Stomach (tissue), 8 donors: ENCODE measurements at regions not wholly inside any gene's neighbourhood (a gene's known extent, or its start where the extent isn't known, plus 50 kb on each side); places are given as distances from the start of the nearest gene placed in this dataset.

Experiments
- DNase-seq, 2 donors: peaks; one replicate each; pipeline versions ENCODE4 v3.0.0 to v3.0.0-alpha.2; 2013 to 2019
- H3K27ac ChIP-seq, 5 donors: fragments of 200-600 bp in 4 of 5; sonication (generic) in 4 of 5; one replicate each; pipeline ENCODE4 v1.5.1; 2013 to 2019; ENCODE audit warnings: mild to moderate bottlenecking in 1 of 5, moderate library complexity in 1 of 5
- H3K27me3 ChIP-seq, 3 donors: fragments of 200-600 bp; sonication (generic); one replicate each; pipeline ENCODE4 v1.5.1; 2017 to 2019; ENCODE audit warnings: mixed run types in 1 of 3
- H3K36me3 ChIP-seq, 4 donors: fragments of 200-600 bp; sonication (generic); 1 replicate in 3 of 4; 2 replicates in 1 of 4; pipeline ENCODE4 v1.5.1; 2016 to 2019
- H3K4me1 ChIP-seq, 4 donors: fragments of 200-600 bp; sonication (generic); one replicate each; pipeline ENCODE4 v1.5.1; 2016 to 2019
- H3K4me3 ChIP-seq, 4 donors: fragments of 200-600 bp; sonication (generic) in 3 of 4; one replicate each; pipeline ENCODE4 v1.5.1; 2016 to 2019; ENCODE audit warnings: mild to moderate bottlenecking in 1 of 4
- H3K9me3 ChIP-seq, 4 donors: fragments of 200-600 bp; sonication (generic); one replicate each; pipeline ENCODE4 v1.5.1; 2016 to 2019
- CTCF ChIP-seq, 7 experiments: fragments of 450-650 bp in 4 of 7; fragments of 200-600 bp in 3 of 7; sonication (generic) in 3 of 7; IDR thresholded peaks; one replicate each; pipeline ENCODE4 v1.5.1; 2016 to 2019; ENCODE audit warnings: antibody characterized with exemption in 7 of 7, control low read depth in 2 of 7, mild to moderate bottlenecking in 1 of 7
- EP300 ChIP-seq: sonication (generic); formaldehyde crosslinking; IDR thresholded peaks from one replicate; pipeline ENCODE4 v1.6.1; 2017; ENCODE audit warnings: antibody characterized with exemption
- POLR2A ChIP-seq, 4 donors: fragments of 450-650 bp; IDR thresholded peaks; one replicate each; pipeline ENCODE4 v1.6.1; 2016; ENCODE audit warnings: antibody characterized with exemption in 4 of 4, control low read depth in 2 of 4, mild to moderate bottlenecking in 1 of 4, moderate library complexity in 1 of 4
- POLR2AphosphoS5 ChIP-seq, 3 donors: sonication (generic); formaldehyde crosslinking; IDR thresholded peaks; one replicate each; pipeline ENCODE4 v1.6.1; 2016; ENCODE audit warnings: antibody characterized with exemption in 3 of 3
- WGBS, 5 donors: extraction: QIAGEN DNeasy Blood & Tissue Kit in 3 of 5; methylation state at CpG; one replicate each; pipeline versions ENCODE4 v1.1.5 to v1.1.7; 2013 to 2018; 5-methylcytosine and 5-hydroxymethylcytosine counted together
- intact Hi-C: fragments of 100-400 bp; cut with DNase I; formaldehyde crosslinking; loops from one replicate; pipeline ENCODE4 v1.15.1; 2023; ENCODE audit warnings: low total_unique reads
- donor health status: healthy with polysubstance abuse.
- donor health status: Bipolar disorder and iron deficiency.
- donor health status: healthy.

GRCh38 chr4:159606835-159607234 is 504.0 kb downstream of the RAPGEF2 start:
- TF ChIP-seq POLR2AphosphoS5 (IDR thresholded peaks at IDR 0.05) = no peak
- TF ChIP-seq EP300 = no peak
- TF ChIP-seq CTCF (IDR thresholded peaks at IDR 0.05) = no peak
- TF ChIP-seq POLR2A (IDR thresholded peaks at IDR 0.05) = no peak
- no peaks in the 10 kb centered on the region for H3K36me3 ChIP-seq
- no peak overlapping the region for H3K27ac ChIP-seq
- no peak for DNase-seq
- H3K27me3 ChIP-seq = no peaks in the 10 kb centered on the region
- no peak overlapping the region for H3K4me3 ChIP-seq
- intact Hi-C loops = no loop called here
- H3K9me3 ChIP-seq = peaks cover 0 to 6% (median 0%) of the 10 kb centered on the region in 4 donors
- H3K4me1 ChIP-seq = no peaks in the 10 kb centered on the region

GRCh38 chr4:159607809-159608208 is 504.9 kb downstream of the RAPGEF2 start:
- Histone ChIP-seq H3K36me3 (no peaks in the 10 kb centered on the region), H3K4me3 (no peak overlapping the region), H3K4me1 (no peaks in the 10 kb centered on the region), H3K9me3 (peaks cover 0 to 6% (median 0%) of the 10 kb centered on the region in 4 donors), H3K27me3 (no peaks in the 10 kb centered on the region), H3K27ac (no peak overlapping the region)
- DNase-seq = peak in 1 of 2 donors; percentile 3
- intact Hi-C loops = no loop called here
- TF ChIP-seq EP300 (no peak), POLR2AphosphoS5 (IDR thresholded peaks at IDR 0.05) (no peak), POLR2A (IDR thresholded peaks at IDR 0.05) (no peak), CTCF (IDR thresholded peaks at IDR 0.05) (no peak)
- WGBS, 5 donors = 75 to 88% (median 80%) methylated on average over 1 of the region's 1 CpG

- H3K36me3 ChIP-seq = no peaks in the 10 kb centered on the region
- H3K4me3 ChIP-seq = no peak overlapping the region
- WGBS, 5 donors = 76 to 92% (median 90%) methylated on average over 4 of the region's 4 CpGs
- H3K9me3 ChIP-seq = peaks cover 0 to 6% (median 0%) of the 10 kb centered on the region in 4 donors
- DNase-seq = no peak
- no peaks in the 10 kb centered on the region for H3K4me1 ChIP-seq
- H3K27ac ChIP-seq = no peak overlapping the region
- no peak for TF ChIP-seq POLR2AphosphoS5 (IDR thresholded peaks at IDR 0.05)
- no peaks in the 10 kb centered on the region for H3K27me3 ChIP-seq
- intact Hi-C loops = no loop called here
These were observed 505.6 kb downstream of the RAPGEF2 start for GRCh38 chr4:159608436-159608835.

- TF ChIP-seq CTCF (IDR thresholded peaks at IDR 0.05) = no peak
- no peak for TF ChIP-seq EP300
- no peak for TF ChIP-seq POLR2A (IDR thresholded peaks at IDR 0.05)
- TF ChIP-seq POLR2AphosphoS5 (IDR thresholded peaks at IDR 0.05) = no peak
- WGBS, 5 donors = 57 to 80% (median 73%) methylated on average over 1 of the region's 1 CpG
- no peaks in the 10 kb centered on the region for H3K36me3 ChIP-seq
- intact Hi-C loops = no loop called here
- no peak overlapping the region for H3K4me3 ChIP-seq
- H3K9me3 ChIP-seq = peaks cover 0 to 12% (median 0%) of the 10 kb centered on the region in 4 donors
- no peaks in the 10 kb centered on the region for H3K27me3 ChIP-seq
- no peak for DNase-seq
- H3K27ac ChIP-seq = no peak overlapping the region
- no peaks in the 10 kb centered on the region for H3K4me1 ChIP-seq
These were observed 529.2 kb downstream of the RAPGEF2 start for GRCh38 chr4:159632031-159632430.

- DNase-seq = no peak
- Histone ChIP-seq H3K4me1 (no peaks in the 10 kb centered on the region), H3K9me3 (peaks cover 0 to 4% (median 0%) of the 10 kb centered on the region in 4 donors), H3K27me3 (no peaks in the 10 kb centered on the region), H3K36me3 (no peaks in the 10 kb centered on the region), H3K27ac (no peak overlapping the region), H3K4me3 (no peak overlapping the region)
- no peak for TF ChIP-seq CTCF (IDR thresholded peaks at IDR 0.05)
- no peak for TF ChIP-seq EP300
- TF ChIP-seq POLR2AphosphoS5 (IDR thresholded peaks at IDR 0.05) = no peak
- no peak for TF ChIP-seq POLR2A (IDR thresholded peaks at IDR 0.05)
- 72 to 79% (median 74%) methylated on average over 5 of the region's 5 CpGs for WGBS, 5 donors
- intact Hi-C loops = no loop called here
These were observed 536.9 kb downstream of the RAPGEF2 start for GRCh38 chr4:159639671-159640323.
